A172 (cell line): ENCODE measurements at regions not wholly inside any gene's neighbourhood (a gene's known extent, or its start where the extent isn't known, plus 50 kb on each side); places are given as distances from the start of the nearest gene placed in this dataset.
A peak's percentile ranks its signal among the peaks of the same experiment; 100 is the strongest.

Experiments used
- DNase-seq: peaks from one replicate; pipeline ENCODE4 v3.0.0-alpha.2; 2015; ENCODE audit warnings: low spot score

GRCh38 chr11:43545610-43546009 is 134.9 kb upstream of the HSD17B12 start:
- DNase-seq: no peak

GRCh38 chr11:43546561-43547429 is 133.7 kb upstream of the HSD17B12 start:
- no peak for DNase-seq

- no peak for DNase-seq
Observed at GRCh38 chr11:43547430-43547831, 133.1 kb upstream of the HSD17B12 start.

- DNase-seq: no peak
Observed at GRCh38 chr11:43547889-43548381, 132.6 kb upstream of the HSD17B12 start.

- DNase-seq: no peak
Observed at GRCh38 chr11:43548916-43549315, 131.6 kb upstream of the HSD17B12 start.

GRCh38 chr11:43549624-43550023 is 130.9 kb upstream of the HSD17B12 start:
- DNase-seq: no peak

GRCh38 chr11:43550714-43551113 is 129.8 kb upstream of the HSD17B12 start:
- DNase-seq: no peak

GRCh38 chr11:43554148-43554473 is 126.4 kb upstream of the HSD17B12 start:
- no peak for DNase-seq

- DNase-seq: no peak
Observed at GRCh38 chr11:43555186-43555585, 125.4 kb upstream of the HSD17B12 start.

GRCh38 chr11:43555816-43556611 is 124.5 kb upstream of the HSD17B12 start:
- no peak for DNase-seq

GRCh38 chr11:43556612-43557375 is 123.7 kb upstream of the HSD17B12 start:
- no peak for DNase-seq

GRCh38 chr11:43557553-43558110 is 122.9 kb upstream of the HSD17B12 start:
- DNase-seq: no peak

GRCh38 chr11:43558146-43558545 is 122.4 kb upstream of the HSD17B12 start:
- DNase-seq: no peak

- DNase-seq: no peak
Observed at GRCh38 chr11:43558556-43559127, 121.9 kb upstream of the HSD17B12 start.

GRCh38 chr11:43561832-43562231 is 118.7 kb upstream of the HSD17B12 start:
- no peak for DNase-seq

GRCh38 chr11:43567396-43567975 is 113.1 kb upstream of the HSD17B12 start:
- peak; percentile 71 for DNase-seq

GRCh38 chr11:43573233-43573632 is 107.3 kb upstream of the HSD17B12 start:
- peak; percentile 17 for DNase-seq

- no peak for DNase-seq
Observed at GRCh38 chr11:43573873-43574272, 106.7 kb upstream of the HSD17B12 start.

GRCh38 chr11:43574411-43574810 is 106.1 kb upstream of the HSD17B12 start:
- DNase-seq: no peak

- DNase-seq: no peak
Observed at GRCh38 chr11:43574949-43575912, 105.3 kb upstream of the HSD17B12 start.
